K562 (cell line): ENCODE measurements at regions not wholly inside any gene's neighbourhood (a gene's known extent, or its start where the extent isn't known, plus 50 kb on each side); places are given as distances from the start of the nearest gene placed in this dataset.

ENCODE experiments used
- ATAC-seq: fragments of 200-7000 bp; cut with Tn5 transposase; 3 replicates; pipeline ENCODE4 v1.9.1; 2020; ENCODE audit warnings: moderate library complexity
- BruUV-seq: library from RNA; stranded (reverse); fragments of 400-500 nt; replicated peaks from 2 replicates; lab custom pipeline; 2021; lab: Mats Ljungman, UMichigan
- CTCF ChIA-PET: fragments of 300-600 bp; formaldehyde crosslinking; extraction: SDS; loops from one replicate; lab custom pipeline; 2021; ENCODE audit warnings: low intra/inter-chr PET ratio; lab: Yijun Ruan, JAX
- POLR2A ChIA-PET: fragments of 300-600, 350-650 bp; sonication (Branson Sonifier 250); formaldehyde crosslinking; extraction: SDS; loops from one replicate; lab custom pipeline; 2021; ENCODE audit warnings: antibody characterized with exemption, inconsistent platforms; lab: Yijun Ruan, JAX
- DNase-seq, 4 experiments: peaks; one replicate each; pipeline versions ENCODE4 v3.0.0 to v3.0.0-alpha.2; 2011 to 2018; ENCODE audit warnings: low spot score in 3 of 4, mixed read lengths in 3 of 4; ENCODE audit errors: extremely low read depth in 1 of 4
- FAIRE-seq: peaks from 2 replicates; lab custom pipeline; 2011; peaks lifted over from hg19 to GRCh38; lab: Jason Lieb, UNC
- H2AFZ ChIP-seq: 2 replicates; pipeline ENCODE4 v1.6.0; 2011; ENCODE audit warnings: low read depth, low read length, control low read depth, inconsistent platforms
- H3K27ac ChIP-seq: fragments of 200-600 bp; 3 replicates; pipeline ENCODE4 v1.8.0; 2011; ENCODE audit warnings: low read depth, mild to moderate bottlenecking, control low read depth, inconsistent platforms, low read length, moderate library complexity, mixed read lengths; ENCODE audit errors: extremely low read depth
- H3K27me3 ChIP-seq, 2 experiments: fragments of 300-600 bp in 1 of 2; 2 replicates in 1 of 2; 3 replicates in 1 of 2; pipeline versions ENCODE4 v1.6.0 to v1.8.0; 2011; ENCODE audit warnings: inconsistent platforms in 2 of 2, low read length in 2 of 2, mild to moderate bottlenecking in 1 of 2, mixed read lengths in 1 of 2, moderate library complexity in 1 of 2; ENCODE audit not compliant: control insufficient read depth in 2 of 2, insufficient read depth in 2 of 2
- H3K36me3 ChIP-seq: fragments of 300-600 bp; 3 replicates; pipeline ENCODE4 v1.8.0; 2011; ENCODE audit warnings: mild to moderate bottlenecking, low read length, inconsistent platforms; ENCODE audit not compliant: control insufficient read depth, insufficient read depth
- H3K4me1 ChIP-seq, 2 experiments: fragments of 200-600 bp in 1 of 2; replicated peaks in 1 of 2; 2 replicates in 1 of 2; 3 replicates in 1 of 2; pipeline versions ENCODE4 v1.5.1 to v1.8.0; 2011; ENCODE audit warnings: inconsistent platforms in 2 of 2, low read length in 2 of 2, mild to moderate bottlenecking in 1 of 2, mixed read lengths in 1 of 2, moderate library complexity in 1 of 2; ENCODE audit not compliant: control insufficient read depth in 2 of 2, insufficient read depth in 2 of 2
- H3K4me2 ChIP-seq: 2 replicates; pipeline ENCODE4 v1.6.1; 2011; ENCODE audit warnings: low read length, control low read depth, inconsistent platforms, mixed read lengths; ENCODE audit not compliant: insufficient read depth
- H3K4me3 ChIP-seq: fragments of 200-600 bp; sonication (generic), shearing (Covaris generic); 2 replicates; pipeline ENCODE4 v1.5.1; 2016; ENCODE audit warnings: control low read depth, inconsistent platforms
- H3K79me2 ChIP-seq: fragments of 200-600 bp; 3 replicates; pipeline ENCODE4 v1.8.0; 2011; ENCODE audit warnings: low read length, inconsistent platforms; ENCODE audit not compliant: control insufficient read depth, insufficient read depth
- H3K9ac ChIP-seq, 2 experiments: 2 replicates each; pipeline versions ENCODE4 v1.6.0 to v1.6.1; 2011; ENCODE audit warnings: low read depth in 2 of 2, low read length in 2 of 2, control low read depth in 1 of 2, inconsistent platforms in 1 of 2, mild to moderate bottlenecking in 1 of 2, mixed read lengths in 1 of 2; ENCODE audit not compliant: insufficient read depth in 1 of 2
- H3K9me1 ChIP-seq: one replicate; pipeline ENCODE4 v1.6.0; 2011; ENCODE audit warnings: inconsistent platforms, mild to moderate bottlenecking, low read length, moderate library complexity; ENCODE audit not compliant: control insufficient read depth, insufficient read depth
- H3K9me3 ChIP-seq: replicated peaks from 2 replicates; pipeline ENCODE4 v1.5.1; 2011; ENCODE audit warnings: low read depth, low read length, inconsistent platforms; ENCODE audit not compliant: control insufficient read depth, insufficient read depth
- H4K20me1 ChIP-seq: replicated peaks from 2 replicates; pipeline ENCODE4 v1.6.1; 2011; ENCODE audit warnings: low read length, inconsistent platforms, mixed read lengths; ENCODE audit not compliant: control insufficient read depth, insufficient read depth
- CBX2 ChIP-seq: fragments of 200-600 bp; sonication (generic); IDR thresholded peaks from one replicate; pipeline ENCODE4 v1.6.1; 2012; ENCODE audit warnings: mild to moderate bottlenecking, low read length, inconsistent platforms; ENCODE audit not compliant: insufficient read depth, poor library complexity, severe bottlenecking
- CBX8 ChIP-seq: fragments of 200-600 bp; sonication (generic); IDR thresholded peaks from 2 replicates; pipeline ENCODE4 v1.6.1; 2012; ENCODE audit warnings: borderline replicate concordance, mixed run types, low read depth, mild to moderate bottlenecking, moderate library complexity, mixed read lengths, low read length, control low read depth, inconsistent platforms; ENCODE audit not compliant: poor library complexity, severe bottlenecking; ENCODE audit errors: extremely low read depth
- CREM ChIP-seq: IDR thresholded peaks from 2 replicates; pipeline ENCODE4 v1.6.1; 2014; ENCODE audit warnings: antibody characterized with exemption, low read depth
- ILF3 ChIP-seq: fragments of 450-650 bp; IDR thresholded peaks from 2 replicates; pipeline ENCODE4 v1.6.1; 2018; ENCODE audit warnings: antibody characterized with exemption, mild to moderate bottlenecking, moderate library complexity, borderline replicate concordance
- KDM4B ChIP-seq, 2 experiments: fragments of 450-650 bp in 1 of 2; sonication (generic) in 1 of 2; IDR thresholded peaks; 2 replicates each; pipeline ENCODE4 v1.6.1; 2016 to 2017; ENCODE audit warnings: borderline replicate concordance in 2 of 2, antibody characterized with exemption in 1 of 2, low read depth in 1 of 2, mild to moderate bottlenecking in 1 of 2
- RBM39 ChIP-seq: fragments of 200-400 bp; formaldehyde crosslinking; optimal IDR thresholded peaks from 2 replicates; pipeline ENCODE3; 2018; ENCODE audit warnings: low read depth, low read length
- SFPQ ChIP-seq: fragments of 200-400 bp; formaldehyde crosslinking; IDR thresholded peaks from 2 replicates; pipeline ENCODE4 v1.6.1; 2017; ENCODE audit warnings: mild to moderate bottlenecking, low read depth, low read length, moderate library complexity
- STAT5A ChIP-seq: IDR thresholded peaks from 2 replicates; pipeline ENCODE4 v1.6.1; 2012; ENCODE audit warnings: low read length, inconsistent platforms, borderline replicate concordance
- YBX1 ChIP-seq: fragments of 450-650 bp; IDR thresholded peaks from 2 replicates; pipeline ENCODE4 v1.7.1; 2016; ENCODE audit warnings: mild to moderate bottlenecking
- ZNF263 ChIP-seq: sonication (generic); formaldehyde crosslinking; IDR thresholded peaks from 2 replicates; pipeline ENCODE4 v1.8.0; 2022; ENCODE audit warnings: mild to moderate bottlenecking, missing genetic modification reagents, borderline replicate concordance
- ZSCAN32 ChIP-seq: fragments of 450-650 bp; formaldehyde crosslinking; IDR thresholded peaks from 2 replicates; pipeline ENCODE4 v1.4.0; 2020; ENCODE audit warnings: mild to moderate bottlenecking, moderate library complexity
- in situ Hi-C: fragments of 300-500 bp; cut with MboI; formaldehyde crosslinking; loops from 4 replicates; pipeline ENCODE4 v1.15.0; 2018; ENCODE audit warnings: inconsistent platforms, mixed read lengths
- intact Hi-C: fragments of 100-400 bp; cut with micrococcal nuclease; formaldehyde crosslinking; loops from 2 replicates; pipeline ENCODE4 v1.14.2; 2022
- TF ChIP-seq, protein P1 (sequence below): fragments of 450-650 bp; IDR thresholded peaks from 2 replicates; pipeline ENCODE4 v1.7.1; 2018; ENCODE audit warnings: mild to moderate bottlenecking, low read depth; ENCODE audit not compliant: partially characterized antibody
- TF ChIP-seq, protein P2 (sequence below): IDR thresholded peaks from 3 replicates; pipeline ENCODE4 v1.6.1; 2011; ENCODE audit warnings: borderline replicate concordance, mild to moderate bottlenecking; ENCODE audit not compliant: insufficient read length, insufficient read depth
- TF ChIP-seq, protein P3 (sequence below): sonication (generic); formaldehyde crosslinking; IDR thresholded peaks from 2 replicates; pipeline ENCODE4 v1.8.0; 2022; ENCODE audit warnings: missing genetic modification reagents, mild to moderate bottlenecking, borderline replicate concordance

DNA sequence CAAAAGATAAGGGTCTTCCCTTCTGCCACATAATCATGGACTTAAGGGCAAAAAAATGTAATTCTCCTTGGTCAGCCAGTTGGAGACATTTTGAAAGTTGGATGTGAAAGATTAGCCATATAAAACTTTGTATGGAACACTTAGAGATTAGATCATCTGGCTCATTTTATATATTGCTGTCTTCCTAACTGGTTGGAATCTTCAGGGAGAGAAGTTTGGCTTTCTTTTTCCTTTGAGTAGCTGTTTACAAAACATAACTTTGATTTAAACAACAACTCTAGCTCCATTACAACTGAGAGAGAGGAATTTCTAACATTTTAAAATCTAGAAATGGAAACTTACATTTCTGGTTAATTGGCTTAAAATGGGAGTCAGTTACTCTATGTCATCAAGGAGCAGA is 132.7 kb downstream of the RDH14 start:
- H3K27me3 ChIP-seq = no peaks in the 10 kb centered on the region
- intact Hi-C loops = no loop called here
- no peaks in the 10 kb centered on the region for H4K20me1 ChIP-seq
- H3K9ac ChIP-seq = no peak overlapping the region
- H3K4me2 ChIP-seq = no peak overlapping the region
- H3K27ac ChIP-seq = no peak overlapping the region
- CTCF ChIA-PET = no interaction called here
- no peaks in the 10 kb centered on the region for H3K9me1 ChIP-seq
- ATAC-seq (no peak), FAIRE-seq (no peak), DNase-seq (no peak)
- no peak overlapping the region for H3K4me3 ChIP-seq
- POLR2A ChIA-PET = no interaction called here
- no peaks in the 10 kb centered on the region for H3K4me1 ChIP-seq
- in situ Hi-C loops = loop anchor here (25.0 kb wide), 1 partner anchor 935 kb away; the partner anchor contains the start of gene OSR1
- H3K79me2 ChIP-seq = no peaks in the 10 kb centered on the region
- H3K36me3 ChIP-seq = no peaks in the 10 kb centered on the region
- no TSS peak for BruUV-seq
- H3K9me3 ChIP-seq = no peaks in the 10 kb centered on the region
- no peak overlapping the region for H2AFZ ChIP-seq
- TF ChIP-seq CBX2 (no peak), RBM39 (no peak), STAT5A (no peak), CBX8 (no peak), ZNF263 (CRISPR knock-in tag) (no peak), YBX1 (no peak), ZSCAN32 (no peak), SFPQ (no peak), CREM (no peak), ILF3 (no peak), KDM4B (IDR thresholded peaks at IDR 0.05; ENCODE audit: borderline replicate concordance in 2 of 2, low read depth in 1 of 2) (no peak)
- TF ChIP-seq, protein P1, sequence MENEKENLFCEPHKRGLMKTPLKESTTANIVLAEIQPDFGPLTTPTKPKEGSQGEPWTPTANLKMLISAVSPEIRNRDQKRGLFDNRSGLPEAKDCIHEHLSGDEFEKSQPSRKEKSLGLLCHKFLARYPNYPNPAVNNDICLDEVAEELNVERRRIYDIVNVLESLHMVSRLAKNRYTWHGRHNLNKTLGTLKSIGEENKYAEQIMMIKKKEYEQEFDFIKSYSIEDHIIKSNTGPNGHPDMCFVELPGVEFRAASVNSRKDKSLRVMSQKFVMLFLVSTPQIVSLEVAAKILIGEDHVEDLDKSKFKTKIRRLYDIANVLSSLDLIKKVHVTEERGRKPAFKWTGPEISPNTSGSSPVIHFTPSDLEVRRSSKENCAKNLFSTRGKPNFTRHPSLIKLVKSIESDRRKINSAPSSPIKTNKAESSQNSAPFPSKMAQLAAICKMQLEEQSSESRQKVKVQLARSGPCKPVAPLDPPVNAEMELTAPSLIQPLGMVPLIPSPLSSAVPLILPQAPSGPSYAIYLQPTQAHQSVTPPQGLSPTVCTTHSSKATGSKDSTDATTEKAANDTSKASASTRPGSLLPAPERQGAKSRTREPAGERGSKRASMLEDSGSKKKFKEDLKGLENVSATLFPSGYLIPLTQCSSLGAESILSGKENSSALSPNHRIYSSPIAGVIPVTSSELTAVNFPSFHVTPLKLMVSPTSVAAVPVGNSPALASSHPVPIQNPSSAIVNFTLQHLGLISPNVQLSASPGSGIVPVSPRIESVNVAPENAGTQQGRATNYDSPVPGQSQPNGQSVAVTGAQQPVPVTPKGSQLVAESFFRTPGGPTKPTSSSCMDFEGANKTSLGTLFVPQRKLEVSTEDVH = no peak
- TF ChIP-seq, protein P2, sequence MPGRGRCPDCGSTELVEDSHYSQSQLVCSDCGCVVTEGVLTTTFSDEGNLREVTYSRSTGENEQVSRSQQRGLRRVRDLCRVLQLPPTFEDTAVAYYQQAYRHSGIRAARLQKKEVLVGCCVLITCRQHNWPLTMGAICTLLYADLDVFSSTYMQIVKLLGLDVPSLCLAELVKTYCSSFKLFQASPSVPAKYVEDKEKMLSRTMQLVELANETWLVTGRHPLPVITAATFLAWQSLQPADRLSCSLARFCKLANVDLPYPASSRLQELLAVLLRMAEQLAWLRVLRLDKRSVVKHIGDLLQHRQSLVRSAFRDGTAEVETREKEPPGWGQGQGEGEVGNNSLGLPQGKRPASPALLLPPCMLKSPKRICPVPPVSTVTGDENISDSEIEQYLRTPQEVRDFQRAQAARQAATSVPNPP = no peak
- TF ChIP-seq, protein P3, sequence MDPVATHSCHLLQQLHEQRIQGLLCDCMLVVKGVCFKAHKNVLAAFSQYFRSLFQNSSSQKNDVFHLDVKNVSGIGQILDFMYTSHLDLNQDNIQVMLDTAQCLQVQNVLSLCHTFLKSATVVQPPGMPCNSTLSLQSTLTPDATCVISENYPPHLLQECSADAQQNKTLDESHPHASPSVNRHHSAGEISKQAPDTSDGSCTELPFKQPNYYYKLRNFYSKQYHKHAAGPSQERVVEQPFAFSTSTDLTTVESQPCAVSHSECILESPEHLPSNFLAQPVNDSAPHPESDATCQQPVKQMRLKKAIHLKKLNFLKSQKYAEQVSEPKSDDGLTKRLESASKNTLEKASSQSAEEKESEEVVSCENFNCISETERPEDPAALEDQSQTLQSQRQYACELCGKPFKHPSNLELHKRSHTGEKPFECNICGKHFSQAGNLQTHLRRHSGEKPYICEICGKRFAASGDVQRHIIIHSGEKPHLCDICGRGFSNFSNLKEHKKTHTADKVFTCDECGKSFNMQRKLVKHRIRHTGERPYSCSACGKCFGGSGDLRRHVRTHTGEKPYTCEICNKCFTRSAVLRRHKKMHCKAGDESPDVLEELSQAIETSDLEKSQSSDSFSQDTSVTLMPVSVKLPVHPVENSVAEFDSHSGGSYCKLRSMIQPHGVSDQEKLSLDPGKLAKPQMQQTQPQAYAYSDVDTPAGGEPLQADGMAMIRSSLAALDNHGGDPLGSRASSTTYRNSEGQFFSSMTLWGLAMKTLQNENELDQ (CRISPR knock-in tag) = no peak
